ENCODE measurements at regions not wholly inside any gene's neighbourhood (a gene's known extent, or its start where the extent isn't known, plus 50 kb on each side); places are given as distances from the start of the nearest gene placed in this dataset.

- Histone ChIP-seq H3K4me3 (no peak overlapping the region), H3K27me3 (ENCODE audit: insufficient read depth in 3 of 3, low read length in 2 of 3) (no peaks in the 10 kb centered on the region), H3K9me3 (no peaks in the 10 kb centered on the region), H3K36me3 (ENCODE audit: insufficient read depth in 1 of 2, low read depth in 1 of 2) (no peaks in the 10 kb centered on the region), H3K27ac (no peak overlapping the region), H3K4me1 (no peaks in the 10 kb centered on the region)
- 80 to 84% (median 84%) methylated on average over 7 of the region's 7 CpGs for whole genome bisulfite sequencing, 3 donors
- no peak for ATAC-seq
- TF ChIP-seq CTCF (IDR thresholded peaks at IDR 0.05), result no peak
- no peak for DNase-seq
- intact Hi-C loops (cut with DNase I), result no loop called here
Observed at GRCh38 chr1:87530042-87530807, 201.5 kb downstream of the LMO4 start.

GRCh38 chr1:87535551-87535950, 206.9 kb downstream of the LMO4 start:
- intact Hi-C loops (cut with DNase I), result no loop called here
- 2 to 14% (median 9%) methylated on average over 1 of the region's 1 CpG for WGBS, 3 donors
- Histone ChIP-seq H3K4me3 (no peak overlapping the region), H3K27ac (no peak overlapping the region), H3K9me3 (no peaks in the 10 kb centered on the region), H3K27me3 (ENCODE audit: insufficient read depth in 3 of 3, low read length in 2 of 3) (no peaks in the 10 kb centered on the region), H3K4me1 (no peaks in the 10 kb centered on the region), H3K36me3 (ENCODE audit: insufficient read depth in 1 of 2, low read depth in 1 of 2) (no peaks in the 10 kb centered on the region)
- DNase-seq (no peak), ATAC-seq (no peak)
- TF ChIP-seq CTCF (IDR thresholded peaks at IDR 0.05), result no peak

- no peak for TF ChIP-seq CTCF (IDR thresholded peaks at IDR 0.05)
- WGBS, 3 donors, result 68 to 76% (median 73%) methylated on average over 1 of the region's 1 CpG
- Histone ChIP-seq H3K27ac (no peak overlapping the region), H3K27me3 (ENCODE audit: insufficient read depth in 3 of 3, low read length in 2 of 3) (no peaks in the 10 kb centered on the region), H3K4me3 (no peak overlapping the region), H3K4me1 (no peaks in the 10 kb centered on the region), H3K36me3 (ENCODE audit: insufficient read depth in 1 of 2, low read depth in 1 of 2) (no peaks in the 10 kb centered on the region), H3K9me3 (no peaks in the 10 kb centered on the region)
- no peak for DNase-seq
- intact Hi-C loops (cut with DNase I), result no loop called here
- ATAC-seq, result no peak
Observed at GRCh38 chr1:87539147-87539546, 210.5 kb downstream of the LMO4 start.

GRCh38 chr1:87542697-87543096, 214.0 kb downstream of the LMO4 start:
- 95 to 96% (median 95%) methylated on average over 2 of the region's 2 CpGs for WGBS, 3 donors
- no peak for TF ChIP-seq CTCF (IDR thresholded peaks at IDR 0.05)
- Histone ChIP-seq H3K4me3 (no peak overlapping the region), H3K27ac (no peak overlapping the region), H3K27me3 (ENCODE audit: insufficient read depth in 3 of 3, low read length in 2 of 3) (no peaks in the 10 kb centered on the region), H3K4me1 (no peaks in the 10 kb centered on the region), H3K36me3 (ENCODE audit: insufficient read depth in 1 of 2, low read depth in 1 of 2) (no peaks in the 10 kb centered on the region), H3K9me3 (peaks cover 6% of the 10 kb centered on the region)
- intact Hi-C loops (cut with DNase I), result no loop called here
- DNase-seq (no peak), ATAC-seq (no peak)

- Histone ChIP-seq H3K27ac (no peak overlapping the region), H3K36me3 (ENCODE audit: insufficient read depth in 1 of 2, low read depth in 1 of 2) (no peaks in the 10 kb centered on the region), H3K4me3 (no peak overlapping the region), H3K27me3 (ENCODE audit: insufficient read depth in 3 of 3, low read length in 2 of 3) (no peaks in the 10 kb centered on the region), H3K4me1 (no peaks in the 10 kb centered on the region), H3K9me3 (peaks cover 5% of the 10 kb centered on the region)
- intact Hi-C loops (cut with DNase I), result no loop called here
- 50 to 64% (median 57%) methylated on average over 1 of the region's 1 CpG for WGBS, 3 donors
- no peak for TF ChIP-seq CTCF (IDR thresholded peaks at IDR 0.05)
- no peak for DNase-seq
- no peak for ATAC-seq
Observed at GRCh38 chr1:87549738-87550137, 221.1 kb downstream of the LMO4 start.
